ENCODE measurements at regions not wholly inside any gene's neighbourhood (a gene's known extent, or its start where the extent isn't known, plus 50 kb on each side); places are given as distances from the start of the nearest gene placed in this dataset.
"Not testable (repeated sequence)": the region's sequence is repeated elsewhere in the genome, so short reads cannot be mapped to it uniquely, and the experiment has no call there.

- no peak for DNase-seq
- Histone ChIP-seq H3K36me3 (no peaks in the 10 kb centered on the region), H3K27me3 (no peaks in the 10 kb centered on the region), H3K4me3 (no peak overlapping the region), H3K9me3 (no peaks in the 10 kb centered on the region)
Measured at GRCh38 chr20:22836877-22837276, 198.2 kb upstream of the SSTR4 start.

GRCh38 chr20:22838001-22838400 is 197.1 kb upstream of the SSTR4 start:
- no peaks in the 10 kb centered on the region for H3K27me3 ChIP-seq
- H3K36me3 ChIP-seq = no peaks in the 10 kb centered on the region
- DNase-seq = no peak
- no peaks in the 10 kb centered on the region for H3K9me3 ChIP-seq
- no peak overlapping the region for H3K4me3 ChIP-seq

- DNase-seq = no peak
- no peaks in the 10 kb centered on the region for H3K9me3 ChIP-seq
- H3K27me3 ChIP-seq = no peaks in the 10 kb centered on the region
- no peak overlapping the region for H3K4me3 ChIP-seq
- H3K36me3 ChIP-seq = no peaks in the 10 kb centered on the region
Measured at GRCh38 chr20:22841846-22842245, 193.3 kb upstream of the SSTR4 start.

- Histone ChIP-seq H3K4me3 (no peak overlapping the region), H3K27me3 (no peaks in the 10 kb centered on the region), H3K9me3 (no peaks in the 10 kb centered on the region), H3K36me3 (no peaks in the 10 kb centered on the region)
- no peak for DNase-seq
Measured at GRCh38 chr20:22842793-22843192, 192.3 kb upstream of the SSTR4 start.

GRCh38 chr20:22844959-22845358 is 190.2 kb upstream of the SSTR4 start:
- no peak for DNase-seq
- H3K27me3 ChIP-seq = no peaks in the 10 kb centered on the region
- H3K9me3 ChIP-seq = no peaks in the 10 kb centered on the region
- no peak overlapping the region for H3K4me3 ChIP-seq
- no peaks in the 10 kb centered on the region for H3K36me3 ChIP-seq

GRCh38 chr20:22846863-22847262 is 188.2 kb upstream of the SSTR4 start:
- H3K9me3 ChIP-seq = no peaks in the 10 kb centered on the region
- H3K27me3 ChIP-seq = no peaks in the 10 kb centered on the region
- H3K4me3 ChIP-seq = no peak overlapping the region
- H3K36me3 ChIP-seq = no peaks in the 10 kb centered on the region
- DNase-seq = no peak

- H3K27me3 ChIP-seq = no peaks in the 10 kb centered on the region
- no peak overlapping the region for H3K4me3 ChIP-seq
- no peaks in the 10 kb centered on the region for H3K36me3 ChIP-seq
- no peaks in the 10 kb centered on the region for H3K9me3 ChIP-seq
- no peak for DNase-seq
Measured at GRCh38 chr20:22848364-22848763, 186.7 kb upstream of the SSTR4 start.

GRCh38 chr20:22851679-22852346 is 183.3 kb upstream of the SSTR4 start:
- H3K27me3 ChIP-seq, H3K36me3 ChIP-seq, H3K9me3 ChIP-seq, H3K4me3 ChIP-seq: not testable (repeated sequence)
- DNase-seq = peak; percentile 19

- H3K9me3 ChIP-seq = no peaks in the 10 kb centered on the region
- DNase-seq = peak; percentile 12
Measured at GRCh38 chr20:22861231-22861980, 173.7 kb upstream of the SSTR4 start.

GRCh38 chr20:22861990-22862389 is 173.1 kb upstream of the SSTR4 start:
- no peaks in the 10 kb centered on the region for H3K9me3 ChIP-seq
- no peak for DNase-seq
- H3K36me3 ChIP-seq = no peaks in the 10 kb centered on the region
- no peaks in the 10 kb centered on the region for H3K27me3 ChIP-seq
- H3K4me3 ChIP-seq = no peak overlapping the region

More at GRCh38 chr20:22861231-22861980, 173.7 kb upstream of the SSTR4 start:
- Histone ChIP-seq H3K4me3 (no peak overlapping the region), H3K27me3 (no peaks in the 10 kb centered on the region), H3K36me3 (no peaks in the 10 kb centered on the region)

GRCh38 chr20:22862671-22863230 is 172.4 kb upstream of the SSTR4 start:
- DNase-seq = no peak
- Histone ChIP-seq H3K36me3 (no peaks in the 10 kb centered on the region), H3K9me3 (no peaks in the 10 kb centered on the region), H3K27me3 (no peaks in the 10 kb centered on the region), H3K4me3 (no peak overlapping the region)

- Histone ChIP-seq H3K36me3 (no peaks in the 10 kb centered on the region), H3K4me3 (no peak overlapping the region), H3K9me3 (no peaks in the 10 kb centered on the region), H3K27me3 (no peaks in the 10 kb centered on the region)
- DNase-seq = no peak
Measured at GRCh38 chr20:22863826-22864225, 171.3 kb upstream of the SSTR4 start.

- H3K27me3 ChIP-seq = no peaks in the 10 kb centered on the region
- no peaks in the 10 kb centered on the region for H3K9me3 ChIP-seq
- H3K4me3 ChIP-seq = no peak overlapping the region
- DNase-seq = no peak
- H3K36me3 ChIP-seq = no peaks in the 10 kb centered on the region
Measured at GRCh38 chr20:22866812-22867341, 168.2 kb upstream of the SSTR4 start.

- DNase-seq = no peak
- Histone ChIP-seq H3K9me3 (no peaks in the 10 kb centered on the region), H3K36me3 (no peaks in the 10 kb centered on the region), H3K27me3 (no peaks in the 10 kb centered on the region), H3K4me3 (no peak overlapping the region)
Measured at GRCh38 chr20:22878166-22878565, 156.9 kb upstream of the SSTR4 start.

GRCh38 chr20:22880277-22880676 is 154.8 kb upstream of the SSTR4 start:
- Histone ChIP-seq H3K9me3 (no peaks in the 10 kb centered on the region), H3K4me3 (no peak overlapping the region), H3K27me3 (no peaks in the 10 kb centered on the region), H3K36me3 (no peaks in the 10 kb centered on the region)
- no peak for DNase-seq

GRCh38 chr20:22887796-22888195 is 147.3 kb upstream of the SSTR4 start:
- H3K36me3 ChIP-seq = no peaks in the 10 kb centered on the region
- DNase-seq = no peak
- H3K9me3 ChIP-seq = no peaks in the 10 kb centered on the region
- no peak overlapping the region for H3K4me3 ChIP-seq
- H3K27me3 ChIP-seq = no peaks in the 10 kb centered on the region

- no peaks in the 10 kb centered on the region for H3K36me3 ChIP-seq
- DNase-seq = no peak
- H3K4me3 ChIP-seq = no peak overlapping the region
- no peaks in the 10 kb centered on the region for H3K27me3 ChIP-seq
- no peaks in the 10 kb centered on the region for H3K9me3 ChIP-seq
Measured at GRCh38 chr20:22890594-22891300, 144.4 kb upstream of the SSTR4 start.
